ENCODE measurements at regions not wholly inside any gene's neighbourhood (a gene's known extent, or its start where the extent isn't known, plus 50 kb on each side); places are given as distances from the start of the nearest gene placed in this dataset.
"Not testable (repeated sequence)": the region's sequence is repeated elsewhere in the genome, so short reads cannot be mapped to it uniquely, and the experiment has no call there.

- POLR2A ChIA-PET, result no interaction called here
- H3K36me3 Mint-ChIP-seq (ENCODE audit: low read depth), result no peaks in the 10 kb centered on the region
- no peak overlapping the region for H3K27ac Mint-ChIP-seq
Measured at GRCh38 chrX:113529426-113530013, 688.9 kb upstream of the AMOT start.

GRCh38 chrX:113522814-113523213 lies 682.2 kb upstream of the AMOT start:
- Mint-ChIP-seq H3K36me3 (ENCODE audit: low read depth) (no peaks in the 10 kb centered on the region), H3K27ac (no peak overlapping the region), H3K4me3 (no peak overlapping the region), H3K27me3 (no peaks in the 10 kb centered on the region), H3K4me1 (no peaks in the 10 kb centered on the region), H3K9me3 (no peaks in the 10 kb centered on the region)
- CTCF ChIA-PET, result no interaction called here
- POLR2A ChIA-PET, result no interaction called here
- DNase-seq, result no peak

More at GRCh38 chrX:113529426-113530013, 688.9 kb upstream of the AMOT start:
- H3K27me3 Mint-ChIP-seq, result no peaks in the 10 kb centered on the region
- H3K9me3 Mint-ChIP-seq, result no peaks in the 10 kb centered on the region
- no peak overlapping the region for H3K4me3 Mint-ChIP-seq
- CTCF ChIA-PET, result no interaction called here
- no peak for DNase-seq
- no peaks in the 10 kb centered on the region for H3K4me1 Mint-ChIP-seq

- H3K9me3 Mint-ChIP-seq, result no peaks in the 10 kb centered on the region
- H3K27ac Mint-ChIP-seq, result no peak overlapping the region
- H3K4me3 Mint-ChIP-seq, result no peak overlapping the region
- no peaks in the 10 kb centered on the region for H3K4me1 Mint-ChIP-seq
- no peak for DNase-seq
- POLR2A ChIA-PET, result no interaction called here
- no peaks in the 10 kb centered on the region for H3K27me3 Mint-ChIP-seq
- CTCF ChIA-PET, result interaction anchor here (0.7 kb wide), 1 partner anchor 286 kb away, joined by 4 read pairs; no protein-coding TSS in a partner anchor
- no peaks in the 10 kb centered on the region for H3K36me3 Mint-ChIP-seq (ENCODE audit: low read depth)
Measured at GRCh38 chrX:113514906-113515305, 674.3 kb upstream of the AMOT start.

- DNase-seq, result no peak
- Mint-ChIP-seq H3K36me3 (ENCODE audit: low read depth) (no peaks in the 10 kb centered on the region), H3K4me1 (no peaks in the 10 kb centered on the region), H3K27me3 (no peaks in the 10 kb centered on the region), H3K4me3 (no peak overlapping the region), H3K9me3 (no peaks in the 10 kb centered on the region), H3K27ac (no peak overlapping the region)
- ChIA-PET CTCF (no interaction called here), POLR2A (no interaction called here)
Measured at GRCh38 chrX:113512700-113513395, 672.2 kb upstream of the AMOT start.

GRCh38 chrX:113510586-113510985 lies 670.0 kb upstream of the AMOT start:
- Mint-ChIP-seq H3K27me3 (no peaks in the 10 kb centered on the region), H3K4me3 (no peak overlapping the region), H3K27ac (no peak overlapping the region), H3K4me1 (no peaks in the 10 kb centered on the region), H3K36me3 (ENCODE audit: low read depth) (no peaks in the 10 kb centered on the region), H3K9me3 (no peaks in the 10 kb centered on the region)
- CTCF ChIA-PET, result no interaction called here
- no peak for DNase-seq
- POLR2A ChIA-PET, result no interaction called here

- Mint-ChIP-seq H3K4me1 (no peaks in the 10 kb centered on the region), H3K9me3 (peaks cover 7% of the 10 kb centered on the region), H3K4me3 (no peak overlapping the region), H3K36me3 (ENCODE audit: low read depth) (no peaks in the 10 kb centered on the region), H3K27ac (no peak overlapping the region), H3K27me3 (no peaks in the 10 kb centered on the region)
- CTCF ChIA-PET, result interaction anchor here (0.6 to 0.7 kb wide), 2 partner anchors 16 to 509 kb away, joined by 3 read pairs; no protein-coding TSS in a partner anchor
- POLR2A ChIA-PET, result no interaction called here
- no peak for DNase-seq
Measured at GRCh38 chrX:113492895-113493294, 652.3 kb upstream of the AMOT start.

- H3K27ac Mint-ChIP-seq, result no peak overlapping the region
- no peak overlapping the region for H3K4me3 Mint-ChIP-seq
- DNase-seq, result no peak
- H3K4me1 Mint-ChIP-seq, result no peaks in the 10 kb centered on the region
- ChIA-PET CTCF (no interaction called here), POLR2A (no interaction called here)
- no peaks in the 10 kb centered on the region for H3K27me3 Mint-ChIP-seq
- no peaks in the 10 kb centered on the region for H3K9me3 Mint-ChIP-seq
- H3K36me3 Mint-ChIP-seq (ENCODE audit: low read depth), result no peaks in the 10 kb centered on the region
Measured at GRCh38 chrX:113473418-113473817, 632.8 kb upstream of the AMOT start.

- H3K4me1 Mint-ChIP-seq; H3K27ac Mint-ChIP-seq; POLR2A ChIA-PET; H3K9me3 Mint-ChIP-seq; CTCF ChIA-PET; H3K4me3 Mint-ChIP-seq; H3K36me3 Mint-ChIP-seq (ENCODE audit: low read depth); H3K27me3 Mint-ChIP-seq; DNase-seq: not testable (repeated sequence)
Measured at GRCh38 chrX:113473015-113473414, 632.4 kb upstream of the AMOT start.

- H3K27me3 Mint-ChIP-seq, result no peaks in the 10 kb centered on the region
- no peak overlapping the region for H3K4me3 Mint-ChIP-seq
- no peak overlapping the region for H3K27ac Mint-ChIP-seq
Measured at GRCh38 chrX:113470166-113470565, 629.5 kb upstream of the AMOT start.

GRCh38 chrX:113457719-113458118 lies 617.1 kb upstream of the AMOT start:
- Mint-ChIP-seq H3K9me3 (no peaks in the 10 kb centered on the region), H3K36me3 (ENCODE audit: low read depth) (no peaks in the 10 kb centered on the region), H3K4me1 (no peaks in the 10 kb centered on the region), H3K4me3 (no peak overlapping the region), H3K27ac (no peak overlapping the region), H3K27me3 (no peaks in the 10 kb centered on the region)
- no peak for DNase-seq
- POLR2A ChIA-PET, result no interaction called here
- CTCF ChIA-PET, result no interaction called here

More at GRCh38 chrX:113470166-113470565, 629.5 kb upstream of the AMOT start:
- no peak for DNase-seq
- no peaks in the 10 kb centered on the region for H3K36me3 Mint-ChIP-seq (ENCODE audit: low read depth)
- no peaks in the 10 kb centered on the region for H3K9me3 Mint-ChIP-seq
- CTCF ChIA-PET, result no interaction called here
- no peaks in the 10 kb centered on the region for H3K4me1 Mint-ChIP-seq
- POLR2A ChIA-PET, result no interaction called here

- POLR2A ChIA-PET, result no interaction called here
- H3K36me3 Mint-ChIP-seq (ENCODE audit: low read depth), result no peaks in the 10 kb centered on the region
- no peak for DNase-seq
- H3K4me1 Mint-ChIP-seq, result no peaks in the 10 kb centered on the region
- no peak overlapping the region for H3K27ac Mint-ChIP-seq
- H3K27me3 Mint-ChIP-seq, result no peaks in the 10 kb centered on the region
- H3K9me3 Mint-ChIP-seq, result no peaks in the 10 kb centered on the region
- H3K4me3 Mint-ChIP-seq, result no peak overlapping the region
- CTCF ChIA-PET, result no interaction called here
Measured at GRCh38 chrX:113455582-113455981, 615.0 kb upstream of the AMOT start.

GRCh38 chrX:113429011-113429410 lies 588.4 kb upstream of the AMOT start:
- no peak for DNase-seq
- H3K9me3 Mint-ChIP-seq, result no peaks in the 10 kb centered on the region
- H3K4me3 Mint-ChIP-seq, result no peak overlapping the region
- ChIA-PET CTCF (no interaction called here), POLR2A (no interaction called here)
- H3K4me1 Mint-ChIP-seq, result no peaks in the 10 kb centered on the region
- no peaks in the 10 kb centered on the region for H3K27me3 Mint-ChIP-seq
- no peaks in the 10 kb centered on the region for H3K36me3 Mint-ChIP-seq (ENCODE audit: low read depth)
- H3K27ac Mint-ChIP-seq, result no peak overlapping the region

- POLR2A ChIA-PET, result no interaction called here
- no peaks in the 10 kb centered on the region for H3K9me3 Mint-ChIP-seq
Measured at GRCh38 chrX:113422323-113422722, 581.7 kb upstream of the AMOT start.

GRCh38 chrX:113421432-113421831 lies 580.8 kb upstream of the AMOT start:
- Mint-ChIP-seq H3K9me3 (no peaks in the 10 kb centered on the region), H3K36me3 (ENCODE audit: low read depth) (no peaks in the 10 kb centered on the region), H3K27ac (no peak overlapping the region), H3K27me3 (no peaks in the 10 kb centered on the region), H3K4me3 (no peak overlapping the region), H3K4me1 (no peaks in the 10 kb centered on the region)
- DNase-seq, result no peak
- ChIA-PET CTCF (no interaction called here), POLR2A (no interaction called here)

More at GRCh38 chrX:113422323-113422722, 581.7 kb upstream of the AMOT start:
- no peaks in the 10 kb centered on the region for H3K27me3 Mint-ChIP-seq
- no peaks in the 10 kb centered on the region for H3K4me1 Mint-ChIP-seq
- no peak overlapping the region for H3K27ac Mint-ChIP-seq
- no peaks in the 10 kb centered on the region for H3K36me3 Mint-ChIP-seq (ENCODE audit: low read depth)
- CTCF ChIA-PET, result no interaction called here
- DNase-seq, result no peak
- H3K4me3 Mint-ChIP-seq, result no peak overlapping the region
